ENCODE measurements at regions not wholly inside any gene's neighbourhood (a gene's known extent, or its start where the extent isn't known, plus 50 kb on each side); places are given as distances from the start of the nearest gene placed in this dataset.

- no peak overlapping the region for H3K4me2 ChIP-seq (ENCODE audit: insufficient read depth, low read length)
- H3K27me3 ChIP-seq (ENCODE audit: control insufficient read depth in 2 of 2, insufficient read depth in 2 of 2, low read length in 2 of 2): no peaks in the 10 kb centered on the region
- TF ChIP-seq FOS (IDR thresholded peaks at IDR 0.05; ENCODE audit: borderline replicate concordance, insufficient read depth, low read length) (no peak), POLR2AphosphoS5 (IDR thresholded peaks at IDR 0.05; ENCODE audit: insufficient read depth, low read depth, low read length) (no peak), GATA2 (IDR thresholded peaks at IDR 0.05; ENCODE audit: insufficient read depth, insufficient read length, low read depth, low read length) (no peak)
- TF ChIP-seq, protein P1, sequence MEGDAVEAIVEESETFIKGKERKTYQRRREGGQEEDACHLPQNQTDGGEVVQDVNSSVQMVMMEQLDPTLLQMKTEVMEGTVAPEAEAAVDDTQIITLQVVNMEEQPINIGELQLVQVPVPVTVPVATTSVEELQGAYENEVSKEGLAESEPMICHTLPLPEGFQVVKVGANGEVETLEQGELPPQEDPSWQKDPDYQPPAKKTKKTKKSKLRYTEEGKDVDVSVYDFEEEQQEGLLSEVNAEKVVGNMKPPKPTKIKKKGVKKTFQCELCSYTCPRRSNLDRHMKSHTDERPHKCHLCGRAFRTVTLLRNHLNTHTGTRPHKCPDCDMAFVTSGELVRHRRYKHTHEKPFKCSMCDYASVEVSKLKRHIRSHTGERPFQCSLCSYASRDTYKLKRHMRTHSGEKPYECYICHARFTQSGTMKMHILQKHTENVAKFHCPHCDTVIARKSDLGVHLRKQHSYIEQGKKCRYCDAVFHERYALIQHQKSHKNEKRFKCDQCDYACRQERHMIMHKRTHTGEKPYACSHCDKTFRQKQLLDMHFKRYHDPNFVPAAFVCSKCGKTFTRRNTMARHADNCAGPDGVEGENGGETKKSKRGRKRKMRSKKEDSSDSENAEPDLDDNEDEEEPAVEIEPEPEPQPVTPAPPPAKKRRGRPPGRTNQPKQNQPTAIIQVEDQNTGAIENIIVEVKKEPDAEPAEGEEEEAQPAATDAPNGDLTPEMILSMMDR (IDR thresholded peaks at IDR 0.05; ENCODE audit: extremely low read depth in 1 of 2, insufficient read depth in 1 of 2, low read depth in 1 of 2, low read length in 2 of 2): no peak
- H3K79me2 ChIP-seq (ENCODE audit: control insufficient read depth, insufficient read depth, low read length): no peaks in the 10 kb centered on the region
- no TSS peak for BruUV-seq (replicated peaks)
- POLR2A ChIA-PET: no interaction called here
- no peaks in the 10 kb centered on the region for H4K20me1 ChIP-seq (replicated peaks; ENCODE audit: control insufficient read depth, extremely low read depth, insufficient read depth, low read length)
- FAIRE-seq (no peak), DNase-seq (ENCODE audit: low read depth, low spot score) (no peak)
- dilution Hi-C loops (cut with MboI; ENCODE audit: extremely low pct_ligation_motif_present, low sequenced_read_pairs): no loop called here
- no peaks in the 10 kb centered on the region for H3K9me1 ChIP-seq (replicated peaks; ENCODE audit: control insufficient read depth, extremely low read depth, insufficient read depth, low read length)
- no peaks in the 10 kb centered on the region for H3K36me3 ChIP-seq (ENCODE audit: control insufficient read depth in 2 of 2, extremely low read depth in 1 of 2, insufficient read depth in 2 of 2, low read length in 2 of 2)
- intact Hi-C loops (cut with micrococcal nuclease): no loop called here
- no peak overlapping the region for H2AFZ ChIP-seq (ENCODE audit: low read depth, low read length)
- CTCF ChIA-PET: no interaction called here
- H3K4me3 ChIP-seq (replicated peaks in 1 of 3; ENCODE audit: insufficient read depth in 1 of 3, low read depth in 1 of 3, low read length in 3 of 3): no peak overlapping the region
- H3K9ac ChIP-seq (replicated peaks; ENCODE audit: extremely low read depth, insufficient read depth, low read length): no peak overlapping the region
- no peak overlapping the region for H3K27ac ChIP-seq (ENCODE audit: insufficient read depth, low read depth, low read length)
- no peaks in the 10 kb centered on the region for H3K4me1 ChIP-seq (ENCODE audit: control insufficient read depth, extremely low read depth, insufficient read depth, low read length)
- H3K9me3 ChIP-seq (replicated peaks; ENCODE audit: control insufficient read depth, insufficient read depth, low read length): peaks cover 4% of the 10 kb centered on the region
Measured at GRCh38 chr10:111988646-111989045, 194.9 kb downstream of the GPAM start.

DNA sequence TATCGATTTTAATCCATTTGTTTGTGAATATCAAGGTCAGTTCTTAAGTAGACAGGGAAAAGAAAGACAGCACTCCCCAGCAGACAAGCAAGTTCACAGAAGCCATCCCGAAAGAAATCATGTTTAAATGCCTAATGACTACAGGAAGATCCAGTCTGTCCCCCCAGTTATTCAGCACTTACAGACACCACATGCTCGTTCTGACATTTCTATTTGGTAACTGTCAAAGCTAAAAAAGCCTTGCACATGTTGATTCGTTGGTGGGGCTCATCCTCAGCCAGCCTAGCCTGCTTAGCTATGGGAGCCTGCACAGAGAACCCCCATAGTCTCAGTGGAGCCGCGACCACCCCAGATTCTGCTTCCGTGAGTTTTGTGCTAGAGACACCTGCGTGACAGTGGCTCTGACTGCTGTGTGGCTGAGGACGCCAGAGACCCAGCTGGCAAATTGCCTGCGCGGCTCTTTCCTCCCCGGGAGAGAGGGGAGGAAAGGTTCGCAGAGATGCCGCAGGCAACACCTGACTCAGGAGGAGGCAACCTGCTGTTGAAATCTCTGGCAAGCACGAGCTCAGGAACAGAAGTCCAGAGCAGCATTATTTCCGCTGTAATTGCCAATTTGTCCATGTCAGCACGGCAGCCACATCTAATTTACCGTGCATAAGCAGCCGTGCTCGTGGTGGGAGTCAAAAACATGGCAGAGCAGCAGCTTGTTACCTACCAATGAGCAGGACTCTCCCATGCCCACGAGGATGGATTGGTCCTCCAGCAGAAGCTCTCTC, 194.2 kb downstream of the GPAM start:
- no peak for DNase-seq (ENCODE audit: low read depth, low spot score)
- Histone ChIP-seq H3K4me3 (replicated peaks in 1 of 3; ENCODE audit: insufficient read depth in 1 of 3, low read depth in 1 of 3, low read length in 3 of 3) (no peak overlapping the region), H3K27ac (ENCODE audit: insufficient read depth, low read depth, low read length) (no peak overlapping the region), H3K4me2 (ENCODE audit: insufficient read depth, low read length) (no peak overlapping the region), H3K4me1 (ENCODE audit: control insufficient read depth, extremely low read depth, insufficient read depth, low read length) (no peaks in the 10 kb centered on the region), H3K9me3 (replicated peaks; ENCODE audit: control insufficient read depth, insufficient read depth, low read length) (peaks cover 4% of the 10 kb centered on the region), H4K20me1 (replicated peaks; ENCODE audit: control insufficient read depth, extremely low read depth, insufficient read depth, low read length) (no peaks in the 10 kb centered on the region), H3K27me3 (ENCODE audit: control insufficient read depth in 2 of 2, insufficient read depth in 2 of 2, low read length in 2 of 2) (no peaks in the 10 kb centered on the region), H3K9ac (replicated peaks; ENCODE audit: extremely low read depth, insufficient read depth, low read length) (no peak overlapping the region), H2AFZ (ENCODE audit: low read depth, low read length) (no peak overlapping the region), H3K9me1 (replicated peaks; ENCODE audit: control insufficient read depth, extremely low read depth, insufficient read depth, low read length) (no peaks in the 10 kb centered on the region), H3K36me3 (ENCODE audit: control insufficient read depth in 2 of 2, extremely low read depth in 1 of 2, insufficient read depth in 2 of 2, low read length in 2 of 2) (no peaks in the 10 kb centered on the region), H3K79me2 (ENCODE audit: control insufficient read depth, insufficient read depth, low read length) (no peaks in the 10 kb centered on the region)
- FAIRE-seq: no peak
- dilution Hi-C loops (cut with MboI; ENCODE audit: extremely low pct_ligation_motif_present, low sequenced_read_pairs) (no loop called here), intact Hi-C loops (cut with micrococcal nuclease) (no loop called here)
- POLR2A ChIA-PET: no interaction called here
- CTCF ChIA-PET: no interaction called here
- BruUV-seq (replicated peaks): no TSS peak
- TF ChIP-seq POLR2A (IDR thresholded peaks at IDR 0.05; ENCODE audit: low read depth, low read length) (no peak), MYC (IDR thresholded peaks at IDR 0.05; ENCODE audit: low read depth, low read length) (no peak), JUN (IDR thresholded peaks at IDR 0.05; ENCODE audit: borderline replicate concordance, insufficient read depth, insufficient read length, low read depth) (no peak), GATA2 (IDR thresholded peaks at IDR 0.05; ENCODE audit: insufficient read depth, insufficient read length, low read depth, low read length) (no peak), EZH2 (IDR thresholded peaks at IDR 0.05; ENCODE audit: borderline replicate concordance, low read depth, low read length, severe bottlenecking) (no peak), FOS (IDR thresholded peaks at IDR 0.05; ENCODE audit: borderline replicate concordance, insufficient read depth, low read length) (no peak), POLR2AphosphoS5 (IDR thresholded peaks at IDR 0.05; ENCODE audit: insufficient read depth, low read depth, low read length) (no peak)
- TF ChIP-seq, protein P2, sequence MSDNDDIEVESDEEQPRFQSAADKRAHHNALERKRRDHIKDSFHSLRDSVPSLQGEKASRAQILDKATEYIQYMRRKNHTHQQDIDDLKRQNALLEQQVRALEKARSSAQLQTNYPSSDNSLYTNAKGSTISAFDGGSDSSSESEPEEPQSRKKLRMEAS (IDR thresholded peaks at IDR 0.05; ENCODE audit: insufficient read depth, insufficient read length): no peak
- TF ChIP-seq, protein P1 (IDR thresholded peaks at IDR 0.05; ENCODE audit: extremely low read depth in 1 of 2, insufficient read depth in 1 of 2, low read depth in 1 of 2, low read length in 2 of 2): no peak

All from endothelial cell of umbilical vein (primary cell).